ENCODE measurements at regions not wholly inside any gene's neighbourhood (a gene's known extent, or its start where the extent isn't known, plus 50 kb on each side); places are given as distances from the start of the nearest gene placed in this dataset.

- DNase-seq (ENCODE audit: extremely low read depth, low read depth), result no peak
- TF ChIP-seq, protein P1, sequence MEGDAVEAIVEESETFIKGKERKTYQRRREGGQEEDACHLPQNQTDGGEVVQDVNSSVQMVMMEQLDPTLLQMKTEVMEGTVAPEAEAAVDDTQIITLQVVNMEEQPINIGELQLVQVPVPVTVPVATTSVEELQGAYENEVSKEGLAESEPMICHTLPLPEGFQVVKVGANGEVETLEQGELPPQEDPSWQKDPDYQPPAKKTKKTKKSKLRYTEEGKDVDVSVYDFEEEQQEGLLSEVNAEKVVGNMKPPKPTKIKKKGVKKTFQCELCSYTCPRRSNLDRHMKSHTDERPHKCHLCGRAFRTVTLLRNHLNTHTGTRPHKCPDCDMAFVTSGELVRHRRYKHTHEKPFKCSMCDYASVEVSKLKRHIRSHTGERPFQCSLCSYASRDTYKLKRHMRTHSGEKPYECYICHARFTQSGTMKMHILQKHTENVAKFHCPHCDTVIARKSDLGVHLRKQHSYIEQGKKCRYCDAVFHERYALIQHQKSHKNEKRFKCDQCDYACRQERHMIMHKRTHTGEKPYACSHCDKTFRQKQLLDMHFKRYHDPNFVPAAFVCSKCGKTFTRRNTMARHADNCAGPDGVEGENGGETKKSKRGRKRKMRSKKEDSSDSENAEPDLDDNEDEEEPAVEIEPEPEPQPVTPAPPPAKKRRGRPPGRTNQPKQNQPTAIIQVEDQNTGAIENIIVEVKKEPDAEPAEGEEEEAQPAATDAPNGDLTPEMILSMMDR (IDR thresholded peaks at IDR 0.05; ENCODE audit: low read depth, low read length, missing control alignments), result no peak
- no peak overlapping the region for H3K4me3 ChIP-seq (replicated peaks; ENCODE audit: low read depth, low read length)
These were observed 177.3 kb upstream of the PHYHIPL start for GRCh38 chr10:58998924-58999713.

DNA sequence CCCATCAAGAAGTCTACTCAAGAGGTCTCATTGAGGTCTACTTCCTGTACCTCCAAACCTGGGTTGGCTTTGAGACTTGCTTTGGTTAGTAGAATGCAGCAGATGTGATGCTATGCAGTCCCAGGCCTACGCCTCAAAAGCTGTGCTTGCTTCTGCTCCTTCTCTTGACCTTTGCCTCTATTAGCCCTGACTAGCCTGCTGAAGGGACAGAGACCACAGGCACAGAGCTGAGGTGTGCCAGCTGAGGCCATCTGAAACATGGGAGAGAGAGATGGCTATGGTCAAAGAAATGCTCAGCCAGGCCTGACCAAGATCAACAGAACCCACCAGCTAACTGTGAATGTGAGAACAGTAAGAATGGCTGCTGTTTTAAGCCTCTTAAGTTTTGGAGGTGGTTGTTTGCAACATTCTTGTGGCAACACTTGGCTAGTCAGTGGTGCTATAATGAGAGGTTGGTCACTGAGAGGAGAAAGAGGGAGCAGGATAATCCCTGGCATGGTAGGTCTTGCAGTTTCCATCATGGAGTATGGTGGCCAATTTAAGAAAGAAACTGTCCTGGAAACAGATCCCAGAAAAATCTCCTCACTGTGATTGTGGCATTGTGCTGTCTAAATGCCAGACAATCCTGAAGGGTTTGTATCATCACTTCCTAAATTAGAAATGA, 176.1 kb upstream of the PHYHIPL start:
- DNase-seq (ENCODE audit: extremely low read depth, low read depth), result no peak
- no peak overlapping the region for H3K4me3 ChIP-seq (replicated peaks; ENCODE audit: low read depth, low read length)
- TF ChIP-seq, protein P1 (IDR thresholded peaks at IDR 0.05; ENCODE audit: low read depth, low read length, missing control alignments), result no peak

DNA sequence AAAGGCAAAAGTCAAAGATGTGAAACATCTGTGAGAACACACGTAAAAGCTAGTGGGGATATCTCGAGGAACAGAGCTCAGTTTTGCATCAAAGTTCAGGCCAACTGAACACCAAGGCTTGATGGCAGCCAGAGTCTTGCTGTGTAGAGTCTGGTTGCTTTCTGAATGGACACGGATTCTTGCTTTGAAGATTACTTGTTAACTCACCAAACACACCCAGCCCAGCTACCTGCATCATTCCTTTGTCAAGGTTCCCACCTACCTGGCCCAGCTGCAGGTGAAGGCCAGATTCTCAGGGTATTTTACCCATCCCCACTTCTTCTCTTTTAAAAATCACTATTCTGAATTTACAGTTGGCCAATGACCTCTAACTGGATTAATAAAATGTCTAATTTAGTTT, 174.4 kb upstream of the PHYHIPL start:
- no peak for DNase-seq (ENCODE audit: extremely low read depth, low read depth)
- H3K4me3 ChIP-seq (replicated peaks; ENCODE audit: low read depth, low read length), result no peak overlapping the region
- TF ChIP-seq, protein P1 (IDR thresholded peaks at IDR 0.05; ENCODE audit: low read depth, low read length, missing control alignments), result no peak

- no peak overlapping the region for H3K4me3 ChIP-seq (replicated peaks; ENCODE audit: low read depth, low read length)
- TF ChIP-seq, protein P1 (IDR thresholded peaks at IDR 0.05; ENCODE audit: low read depth, low read length, missing control alignments), result no peak
- no peak for DNase-seq (ENCODE audit: extremely low read depth, low read depth)
These were observed 173.2 kb upstream of the PHYHIPL start for GRCh38 chr10:59003203-59003602.

- TF ChIP-seq, protein P1 (IDR thresholded peaks at IDR 0.05; ENCODE audit: low read depth, low read length, missing control alignments), result no peak
- no peak for DNase-seq (ENCODE audit: extremely low read depth, low read depth)
- H3K4me3 ChIP-seq (replicated peaks; ENCODE audit: low read depth, low read length), result no peak overlapping the region
These were observed 172.1 kb upstream of the PHYHIPL start for GRCh38 chr10:59004392-59004791.

DNA sequence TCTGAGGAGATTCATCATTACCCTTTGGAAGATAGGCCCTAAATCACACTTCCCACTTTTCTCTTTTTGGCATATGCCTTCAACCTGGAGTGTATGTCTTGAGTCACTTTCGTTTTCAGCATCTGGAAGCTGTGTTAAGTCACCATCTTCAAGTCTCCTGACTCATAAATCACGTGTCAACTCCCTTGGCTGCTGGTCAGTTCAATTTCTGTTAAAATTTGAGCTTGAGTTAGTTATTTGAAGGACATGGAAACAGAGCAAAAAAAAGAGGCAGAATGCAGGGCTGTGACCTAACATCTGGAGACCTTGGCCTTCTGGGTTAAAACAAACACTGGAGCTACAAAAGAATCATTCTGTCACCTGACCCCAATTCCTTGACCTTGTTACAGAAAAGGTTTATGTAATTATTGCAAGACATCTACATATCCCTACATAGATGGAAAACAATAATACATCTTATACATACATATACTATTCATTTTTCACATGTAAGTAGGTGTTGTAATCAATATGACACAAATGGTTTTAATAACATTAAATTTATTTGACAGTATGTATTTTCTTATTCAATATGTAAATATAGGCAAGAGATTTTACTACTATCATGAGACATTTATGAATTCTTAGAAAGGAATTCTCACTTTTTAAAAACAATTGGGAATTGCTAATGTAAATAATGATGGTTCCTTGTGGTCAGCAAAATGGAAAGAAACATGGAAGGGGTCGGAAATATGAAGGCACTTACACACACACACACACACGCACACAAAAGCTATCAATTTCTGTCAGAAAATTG, 169.7 kb upstream of the PHYHIPL start:
- TF ChIP-seq, protein P1 (IDR thresholded peaks at IDR 0.05; ENCODE audit: low read depth, low read length, missing control alignments), result no peak
- peak; percentile 59 for DNase-seq (ENCODE audit: extremely low read depth, low read depth)

More for the DNA sequence above, 169.7 kb upstream of the PHYHIPL start:
- H3K4me3 ChIP-seq (replicated peaks; ENCODE audit: low read depth, low read length), result no peak overlapping the region

Measured in HFF-Myc (cell line).